ENCODE measurements at regions not wholly inside any gene's neighbourhood (a gene's known extent, or its start where the extent isn't known, plus 50 kb on each side); places are given as distances from the start of the nearest gene placed in this dataset.

DNA sequence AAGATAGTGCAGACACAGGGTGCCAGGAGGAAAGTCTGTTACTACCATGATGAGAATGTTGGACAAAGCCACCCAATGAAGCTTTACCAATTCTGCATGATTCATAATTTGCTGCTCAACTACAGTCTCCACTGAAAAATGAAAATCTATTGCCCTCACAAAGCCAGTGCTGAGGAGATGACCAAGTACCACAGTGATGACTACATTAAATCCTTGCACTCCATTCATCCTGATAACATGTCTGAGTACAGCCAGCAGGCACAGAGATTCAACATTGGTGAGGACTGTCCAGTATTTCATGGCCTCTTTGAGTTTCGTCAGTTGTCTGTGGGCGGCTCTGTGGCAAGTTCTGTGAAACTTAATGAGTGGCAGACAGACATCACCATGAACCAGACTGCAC, 144.0 kb downstream of the PLCE1 start:
- TF ChIP-seq, protein P1, sequence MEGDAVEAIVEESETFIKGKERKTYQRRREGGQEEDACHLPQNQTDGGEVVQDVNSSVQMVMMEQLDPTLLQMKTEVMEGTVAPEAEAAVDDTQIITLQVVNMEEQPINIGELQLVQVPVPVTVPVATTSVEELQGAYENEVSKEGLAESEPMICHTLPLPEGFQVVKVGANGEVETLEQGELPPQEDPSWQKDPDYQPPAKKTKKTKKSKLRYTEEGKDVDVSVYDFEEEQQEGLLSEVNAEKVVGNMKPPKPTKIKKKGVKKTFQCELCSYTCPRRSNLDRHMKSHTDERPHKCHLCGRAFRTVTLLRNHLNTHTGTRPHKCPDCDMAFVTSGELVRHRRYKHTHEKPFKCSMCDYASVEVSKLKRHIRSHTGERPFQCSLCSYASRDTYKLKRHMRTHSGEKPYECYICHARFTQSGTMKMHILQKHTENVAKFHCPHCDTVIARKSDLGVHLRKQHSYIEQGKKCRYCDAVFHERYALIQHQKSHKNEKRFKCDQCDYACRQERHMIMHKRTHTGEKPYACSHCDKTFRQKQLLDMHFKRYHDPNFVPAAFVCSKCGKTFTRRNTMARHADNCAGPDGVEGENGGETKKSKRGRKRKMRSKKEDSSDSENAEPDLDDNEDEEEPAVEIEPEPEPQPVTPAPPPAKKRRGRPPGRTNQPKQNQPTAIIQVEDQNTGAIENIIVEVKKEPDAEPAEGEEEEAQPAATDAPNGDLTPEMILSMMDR (IDR thresholded peaks at IDR 0.05) = no peak
- TF ChIP-seq EP300 (IDR thresholded peaks at IDR 0.05) (no peak), POLR2AphosphoS5 (IDR thresholded peaks at IDR 0.05) (no peak), POLR2A (IDR thresholded peaks at IDR 0.05) (no peak)
